IMR-90 (cell line): ENCODE measurements at regions not wholly inside any gene's neighbourhood (a gene's known extent, or its start where the extent isn't known, plus 50 kb on each side); places are given as distances from the start of the nearest gene placed in this dataset.
"Not testable (repeated sequence)": the region's sequence is repeated elsewhere in the genome, so short reads cannot be mapped to it uniquely, and the experiment has no call there.

Source experiments
- BHLHE40 ChIP-seq: fragments of 150-350 bp; IDR thresholded peaks from 2 replicates; pipeline ENCODE4 v1.6.1; 2016; ENCODE audit warnings: mild to moderate bottlenecking, low read depth, low read length
- CEBPB ChIP-seq: IDR thresholded peaks from 2 replicates; pipeline ENCODE4 v1.6.1; 2012; ENCODE audit warnings: low read depth, low read length, improper control_type of control experiment
- CHD1 ChIP-seq: IDR thresholded peaks from 2 replicates; pipeline ENCODE4 v1.6.1; 2012; ENCODE audit warnings: low read depth, low read length, improper control_type of control experiment
- ELK1 ChIP-seq: fragments of 150-350 bp; IDR thresholded peaks from 2 replicates; pipeline ENCODE4 v1.6.1; 2016; ENCODE audit warnings: low read depth, mild to moderate bottlenecking, low read length, moderate library complexity, borderline replicate concordance
- FOS ChIP-seq: fragments of 150-350 bp; IDR thresholded peaks from 2 replicates; pipeline ENCODE4 v1.6.1; 2016; ENCODE audit warnings: low read depth, low read length
- MAZ ChIP-seq: IDR thresholded peaks from 2 replicates; pipeline ENCODE4 v1.6.1; 2012; ENCODE audit warnings: low read depth, mild to moderate bottlenecking, low read length, improper control_type of control experiment, moderate library complexity, borderline replicate concordance
- MXI1 ChIP-seq: IDR thresholded peaks from 2 replicates; pipeline ENCODE4 v1.6.1; 2012; ENCODE audit warnings: low read depth, mild to moderate bottlenecking, low read length, moderate library complexity, borderline replicate concordance
- NFE2L2 ChIP-seq: fragments of 150-350 bp; IDR thresholded peaks from 2 replicates; pipeline ENCODE4 v1.6.1; 2016; ENCODE audit warnings: low read depth, mild to moderate bottlenecking, low read length
- POLR2A ChIP-seq: IDR thresholded peaks from 2 replicates; pipeline ENCODE4 v1.6.1; 2012; ENCODE audit warnings: mild to moderate bottlenecking, low read depth, low read length
- RAD21 ChIP-seq: IDR thresholded peaks from 2 replicates; pipeline ENCODE4 v1.6.1; 2012; ENCODE audit warnings: low read length, improper control_type of control experiment
- RFX5 ChIP-seq: IDR thresholded peaks from 2 replicates; pipeline ENCODE4 v1.8.0; 2012; ENCODE audit warnings: low read depth, mild to moderate bottlenecking, low read length, moderate library complexity
- TF ChIP-seq, protein P1 (sequence below): conservative IDR thresholded peaks from 2 replicates; pipeline ENCODE4 v1.5.1; 2012; ENCODE audit warnings: mild to moderate bottlenecking, low read depth, low read length, improper control_type of control experiment
- TF ChIP-seq, protein P2 (sequence below): fragments of 150-350 bp; IDR thresholded peaks from 2 replicates; pipeline ENCODE4 v1.6.1; 2017; ENCODE audit warnings: mild to moderate bottlenecking, antibody characterized with exemption, low read length, low read depth

GRCh38 chr2:89246620-89247019, 555.1 kb downstream of the RPIA start:
- TF ChIP-seq NFE2L2, POLR2A, RFX5, BHLHE40, ELK1, MAZ, RAD21, CEBPB, FOS, MXI1, CHD1: not testable (repeated sequence)
- TF ChIP-seq, protein P1, sequence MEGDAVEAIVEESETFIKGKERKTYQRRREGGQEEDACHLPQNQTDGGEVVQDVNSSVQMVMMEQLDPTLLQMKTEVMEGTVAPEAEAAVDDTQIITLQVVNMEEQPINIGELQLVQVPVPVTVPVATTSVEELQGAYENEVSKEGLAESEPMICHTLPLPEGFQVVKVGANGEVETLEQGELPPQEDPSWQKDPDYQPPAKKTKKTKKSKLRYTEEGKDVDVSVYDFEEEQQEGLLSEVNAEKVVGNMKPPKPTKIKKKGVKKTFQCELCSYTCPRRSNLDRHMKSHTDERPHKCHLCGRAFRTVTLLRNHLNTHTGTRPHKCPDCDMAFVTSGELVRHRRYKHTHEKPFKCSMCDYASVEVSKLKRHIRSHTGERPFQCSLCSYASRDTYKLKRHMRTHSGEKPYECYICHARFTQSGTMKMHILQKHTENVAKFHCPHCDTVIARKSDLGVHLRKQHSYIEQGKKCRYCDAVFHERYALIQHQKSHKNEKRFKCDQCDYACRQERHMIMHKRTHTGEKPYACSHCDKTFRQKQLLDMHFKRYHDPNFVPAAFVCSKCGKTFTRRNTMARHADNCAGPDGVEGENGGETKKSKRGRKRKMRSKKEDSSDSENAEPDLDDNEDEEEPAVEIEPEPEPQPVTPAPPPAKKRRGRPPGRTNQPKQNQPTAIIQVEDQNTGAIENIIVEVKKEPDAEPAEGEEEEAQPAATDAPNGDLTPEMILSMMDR: not testable (repeated sequence)
- TF ChIP-seq, protein P2, sequence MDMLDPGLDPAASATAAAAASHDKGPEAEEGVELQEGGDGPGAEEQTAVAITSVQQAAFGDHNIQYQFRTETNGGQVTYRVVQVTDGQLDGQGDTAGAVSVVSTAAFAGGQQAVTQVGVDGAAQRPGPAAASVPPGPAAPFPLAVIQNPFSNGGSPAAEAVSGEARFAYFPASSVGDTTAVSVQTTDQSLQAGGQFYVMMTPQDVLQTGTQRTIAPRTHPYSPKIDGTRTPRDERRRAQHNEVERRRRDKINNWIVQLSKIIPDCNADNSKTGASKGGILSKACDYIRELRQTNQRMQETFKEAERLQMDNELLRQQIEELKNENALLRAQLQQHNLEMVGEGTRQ: not testable (repeated sequence)
